Fibroblast of skin of back (primary cell): ENCODE measurements at regions not wholly inside any gene's neighbourhood (a gene's known extent, or its start where the extent isn't known, plus 50 kb on each side); places are given as distances from the start of the nearest gene placed in this dataset.

Experiments
- DNase-seq: peaks from one replicate; pipeline ENCODE4 v3.0.0-alpha.2; 2013

- DNase-seq: no peak
Observed at GRCh38 chr22:27207266-27207665, 549.9 kb downstream of the MIAT start.

- peak; percentile 98 for DNase-seq
Observed at GRCh38 chr22:27207907-27208306, 550.5 kb downstream of the MIAT start.

- no peak for DNase-seq
Observed at GRCh38 chr22:27210111-27210730, 552.8 kb downstream of the MIAT start.

GRCh38 chr22:27212102-27212501, 554.7 kb downstream of the MIAT start:
- DNase-seq: no peak

- peak; percentile 97 for DNase-seq
Observed at GRCh38 chr22:27212617-27213177, 555.3 kb downstream of the MIAT start.

GRCh38 chr22:27213294-27213693, 555.9 kb downstream of the MIAT start:
- DNase-seq: no peak

- peak; percentile 89 for DNase-seq
Observed at GRCh38 chr22:27213766-27214581, 556.6 kb downstream of the MIAT start.

- DNase-seq: no peak
Observed at GRCh38 chr22:27214691-27215090, 557.3 kb downstream of the MIAT start.

- peak; percentile 30 for DNase-seq
Observed at GRCh38 chr22:27215871-27216270, 558.5 kb downstream of the MIAT start.

GRCh38 chr22:27216444-27216843, 559.1 kb downstream of the MIAT start:
- no peak for DNase-seq

- DNase-seq: no peak
Observed at GRCh38 chr22:27217154-27217553, 559.8 kb downstream of the MIAT start.

- no peak for DNase-seq
Observed at GRCh38 chr22:27218012-27218920, 560.9 kb downstream of the MIAT start.

- no peak for DNase-seq
Observed at GRCh38 chr22:27219036-27219435, 561.6 kb downstream of the MIAT start.

GRCh38 chr22:27220339-27220738, 563.0 kb downstream of the MIAT start:
- peak; percentile 89 for DNase-seq

GRCh38 chr22:27222178-27222577, 564.8 kb downstream of the MIAT start:
- DNase-seq: no peak

- DNase-seq: peak; percentile 100
Observed at GRCh38 chr22:27223317-27224177, 566.2 kb downstream of the MIAT start.

GRCh38 chr22:27224485-27225374, 567.3 kb downstream of the MIAT start:
- DNase-seq: peak; percentile 99

- peak; percentile 82 for DNase-seq
Observed at GRCh38 chr22:27226666-27227065, 569.3 kb downstream of the MIAT start.

GRCh38 chr22:27228771-27229170, 571.4 kb downstream of the MIAT start:
- peak; percentile 22 for DNase-seq

- no peak for DNase-seq
Observed at GRCh38 chr22:27230189-27230588, 571.4 kb downstream of the MN1 start.

GRCh38 chr22:27231266-27231665, 570.3 kb downstream of the MN1 start:
- no peak for DNase-seq
